DMS153 treated with DMSO at 0.1 percent for 48 hours (cell line): ENCODE measurements at regions not wholly inside any gene's neighbourhood (a gene's known extent, or its start where the extent isn't known, plus 50 kb on each side); places are given as distances from the start of the nearest gene placed in this dataset.
A peak's percentile ranks its signal among the peaks of the same experiment; 100 is the strongest.

Experiments used
- DNase-seq: peaks from one replicate; lab custom pipeline; 2025; ENCODE audit not compliant: unreplicated experiment; lab: John Stamatoyannopoulos, UW

GRCh38 chr4:27819246-27819645 is 958.6 kb downstream of the STIM2 start:
- DNase-seq, result no peak

DNA sequence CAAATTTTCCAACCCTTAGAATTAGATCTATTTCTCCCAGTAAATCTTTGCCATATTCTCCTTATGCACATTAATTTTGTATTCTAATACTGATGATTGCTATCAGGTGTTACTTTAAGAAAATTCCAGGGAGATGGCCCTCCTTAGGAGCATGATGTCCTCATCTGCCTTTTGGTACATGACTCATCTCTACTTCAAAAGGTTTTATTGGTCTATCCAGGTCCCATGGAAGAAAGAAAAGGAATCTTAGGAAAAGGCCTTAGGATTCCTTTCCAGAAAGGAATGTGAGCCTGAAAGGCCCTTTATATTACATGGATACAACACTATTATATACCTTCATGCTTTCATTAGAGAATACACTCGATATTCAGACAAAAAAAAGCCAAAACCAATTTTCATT is 968.2 kb downstream of the STIM2 start:
- DNase-seq, result no peak

DNA sequence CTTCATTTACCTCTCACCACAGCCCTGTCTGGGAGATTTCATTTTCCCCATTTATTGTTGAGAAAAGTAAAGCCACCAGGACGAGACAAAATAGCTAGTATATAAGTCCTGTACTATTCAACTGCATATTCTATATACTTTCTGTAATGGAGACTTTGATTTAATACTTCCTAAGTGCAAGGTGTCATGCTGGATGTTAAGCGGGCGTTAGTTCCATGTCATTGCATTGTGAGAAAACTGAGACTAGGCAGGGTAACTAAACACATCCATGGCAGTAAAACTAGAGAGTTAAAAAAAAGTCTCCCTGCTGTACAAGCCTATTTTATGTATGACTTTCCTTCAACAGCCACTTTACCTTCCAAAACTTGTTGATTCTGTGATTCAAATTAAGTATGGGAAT is 969.6 kb downstream of the STIM2 start:
- DNase-seq, result no peak

DNA sequence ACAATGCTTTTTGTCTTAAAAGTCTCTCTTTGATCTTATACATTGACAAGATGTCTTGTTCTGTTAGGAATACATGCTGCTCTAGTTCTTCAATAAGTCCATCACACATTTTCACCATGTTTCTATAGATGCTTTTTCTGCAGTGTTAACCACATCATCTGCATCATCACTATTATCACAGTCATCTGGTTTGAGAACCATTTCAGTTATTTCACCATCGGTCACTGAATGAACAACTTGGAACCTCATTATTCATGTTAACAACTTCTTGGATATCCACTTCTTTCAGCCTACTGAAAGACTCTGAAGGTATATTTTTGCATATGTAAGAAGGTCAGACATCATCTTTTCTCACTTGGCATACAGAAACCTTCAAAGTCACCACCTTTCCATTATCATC is 975.2 kb downstream of the STIM2 start:
- no peak for DNase-seq

DNA sequence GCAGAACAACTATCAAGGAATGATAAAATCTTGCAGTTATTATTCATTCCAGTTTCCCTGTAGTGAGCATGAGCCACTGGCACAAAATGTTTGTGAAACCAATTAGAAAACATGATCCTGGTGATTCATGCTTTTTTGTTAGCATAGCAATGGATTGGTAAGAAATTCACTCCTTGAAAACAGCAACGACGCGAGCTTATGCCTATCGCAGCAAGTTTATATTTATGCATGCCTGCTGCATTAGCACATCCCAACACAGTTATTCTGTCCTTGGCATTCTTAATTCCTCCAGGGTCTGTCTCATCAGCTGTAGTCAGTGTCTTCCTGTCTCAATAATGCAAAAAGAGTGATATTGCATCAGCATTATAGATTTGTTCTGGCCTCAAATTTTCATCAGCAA is 975.9 kb downstream of the STIM2 start:
- DNase-seq, result no peak

DNA sequence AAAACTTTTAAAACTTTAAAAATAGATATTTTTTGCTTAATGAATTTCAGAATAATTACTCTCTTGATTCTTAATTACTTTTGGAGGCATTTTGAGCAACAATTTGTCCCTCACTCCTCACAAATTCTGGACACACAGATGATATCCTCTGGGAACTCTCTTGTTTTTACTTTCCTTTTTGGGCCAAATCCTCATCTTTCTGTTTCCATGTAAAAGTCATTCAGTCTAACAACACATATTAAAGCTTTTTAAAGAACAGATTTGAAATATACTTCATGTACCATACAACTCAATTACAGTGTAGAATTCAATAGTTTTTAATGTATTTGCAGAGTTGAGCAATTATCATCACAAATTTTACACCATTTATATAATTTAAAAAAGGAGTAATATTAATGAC is 983.1 kb downstream of the STIM2 start:
- no peak for DNase-seq

GRCh38 chr4:27844376-27844775 is 983.7 kb downstream of the STIM2 start:
- no peak for DNase-seq

DNA sequence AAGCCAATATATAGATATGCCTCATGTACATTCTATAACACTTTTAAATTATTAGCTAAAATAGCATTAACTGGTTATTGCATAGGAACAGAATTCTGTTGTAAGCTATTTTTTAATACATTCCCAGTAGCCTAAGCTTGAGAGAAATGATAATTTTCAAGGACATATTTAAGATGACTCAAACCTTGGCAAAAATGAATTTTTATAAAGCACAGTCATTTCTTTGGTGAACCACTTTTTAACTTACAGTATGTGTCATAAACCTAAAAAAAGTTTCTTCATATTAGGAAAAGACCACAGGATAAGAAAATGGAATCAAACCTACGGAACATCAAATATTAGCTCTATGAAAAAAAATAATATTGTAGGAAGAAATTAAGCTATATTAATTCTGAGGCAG is 986.3 kb downstream of the STIM2 start:
- no peak for DNase-seq

DNA sequence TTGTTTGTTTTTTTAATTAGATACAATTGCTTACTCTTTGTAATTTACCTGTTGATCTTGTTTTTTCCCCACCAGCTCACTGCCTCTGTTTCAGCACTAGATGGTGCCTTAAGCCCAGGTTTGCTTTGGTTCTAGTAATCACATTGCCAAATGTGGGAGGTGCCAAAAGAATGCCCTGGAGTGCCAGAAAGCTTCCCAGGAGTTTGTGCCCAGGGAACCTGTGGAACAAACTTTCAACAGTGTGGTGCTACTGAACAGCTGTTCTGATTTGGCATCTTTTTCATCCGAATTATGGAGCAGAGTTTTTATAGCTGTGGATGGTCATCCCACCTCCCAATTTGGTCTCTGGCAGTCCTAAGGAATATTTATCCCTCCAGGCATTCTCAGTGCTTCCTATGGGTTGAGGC is 1000.7 kb downstream of the STIM2 start:
- peak; percentile 0 for DNase-seq

GRCh38 chr4:27861802-27862201 is 1001.2 kb downstream of the STIM2 start:
- no peak for DNase-seq

- DNase-seq, result no peak
Measured at GRCh38 chr4:27873596-27873995, 1013.0 kb downstream of the STIM2 start.

DNA sequence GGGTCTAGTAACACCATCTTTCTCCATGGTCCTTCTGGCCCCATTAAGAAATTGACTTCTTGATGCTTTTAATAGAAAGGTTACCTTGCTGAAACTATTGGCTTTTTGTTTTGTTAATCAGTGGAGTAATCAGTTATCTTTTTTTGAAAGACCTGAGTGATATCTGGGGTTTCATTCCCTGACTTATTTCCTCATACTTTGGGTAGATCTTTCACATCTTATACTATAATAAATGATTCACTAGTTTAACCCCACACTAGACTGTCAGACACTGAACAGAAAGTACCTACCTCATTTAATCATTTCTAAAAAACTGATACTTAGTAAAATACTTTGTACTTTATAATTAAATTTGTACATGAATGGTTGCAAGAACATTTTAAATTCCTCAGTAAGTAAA is 1021.1 kb downstream of the STIM2 start:
- no peak for DNase-seq

- no peak for DNase-seq
Measured at GRCh38 chr4:27886120-27886519, 1025.5 kb downstream of the STIM2 start.

- DNase-seq, result no peak
Measured at GRCh38 chr4:27887646-27888045, 1027.0 kb downstream of the STIM2 start.

GRCh38 chr4:27888505-27888904 is 1027.9 kb downstream of the STIM2 start:
- no peak for DNase-seq

GRCh38 chr4:27894951-27895350 is 1034.3 kb downstream of the STIM2 start:
- no peak for DNase-seq

- DNase-seq, result no peak
Measured at GRCh38 chr4:27908356-27908755, 1047.7 kb downstream of the STIM2 start.

- no peak for DNase-seq
Measured at GRCh38 chr4:27910227-27910626, 1049.6 kb downstream of the STIM2 start.

DNA sequence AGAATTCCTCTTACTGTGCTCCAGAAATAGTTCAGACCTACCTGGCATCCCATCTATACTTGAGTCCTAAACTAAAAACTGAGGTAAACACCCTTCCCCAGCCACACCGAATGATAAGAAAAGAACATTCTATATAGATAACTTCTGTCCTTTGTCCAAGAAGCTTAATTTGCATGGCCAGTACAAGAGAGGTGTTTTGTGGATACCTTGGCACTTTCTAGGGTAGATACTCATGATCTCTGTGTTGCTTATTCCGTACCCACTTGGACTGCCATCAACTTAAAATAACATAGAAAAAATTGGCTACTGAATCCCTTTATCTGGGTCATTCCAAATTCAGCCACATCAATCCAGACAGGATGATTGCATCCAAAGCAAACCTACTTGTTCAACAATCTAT is 1050.4 kb downstream of the STIM2 start:
- no peak for DNase-seq

DNA sequence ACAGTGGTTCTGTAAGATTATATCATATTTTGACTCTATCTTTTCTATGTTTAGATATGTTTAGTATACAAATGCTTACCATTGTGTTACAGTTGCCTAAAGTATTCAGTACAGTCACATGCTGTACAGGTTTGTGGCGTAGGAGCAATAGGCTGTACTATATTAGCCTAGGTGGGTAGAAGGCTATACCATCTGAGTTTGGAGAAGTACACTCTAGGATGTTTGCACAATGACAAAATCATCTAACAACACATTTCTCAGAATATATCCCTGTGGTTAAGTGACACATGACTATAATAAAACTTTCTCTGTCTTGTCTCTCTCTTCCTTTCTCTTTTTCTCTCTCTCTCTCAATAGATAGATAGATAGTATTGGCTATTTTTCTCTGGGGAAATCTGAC is 1053.1 kb downstream of the STIM2 start:
- no peak for DNase-seq

- DNase-seq, result no peak
Measured at GRCh38 chr4:27915822-27916221, 1055.2 kb downstream of the STIM2 start.

- no peak for DNase-seq
Measured at GRCh38 chr4:27916452-27917184, 1056.0 kb downstream of the STIM2 start.

GRCh38 chr4:27917381-27917780 is 1056.7 kb downstream of the STIM2 start:
- DNase-seq, result no peak
